HG02759 (cell line): ENCODE measurements at regions not wholly inside any gene's neighbourhood (a gene's known extent, or its start where the extent isn't known, plus 50 kb on each side); places are given as distances from the start of the nearest gene placed in this dataset.

ENCODE experiments used
- ATAC-seq: cut with Tn5 transposase; IDR thresholded peaks from one replicate; pipeline ENCODE4 v1.9.1; 2021; ENCODE audit warnings: mild to moderate bottlenecking, moderate library complexity; ENCODE audit not compliant: unreplicated experiment

DNA sequence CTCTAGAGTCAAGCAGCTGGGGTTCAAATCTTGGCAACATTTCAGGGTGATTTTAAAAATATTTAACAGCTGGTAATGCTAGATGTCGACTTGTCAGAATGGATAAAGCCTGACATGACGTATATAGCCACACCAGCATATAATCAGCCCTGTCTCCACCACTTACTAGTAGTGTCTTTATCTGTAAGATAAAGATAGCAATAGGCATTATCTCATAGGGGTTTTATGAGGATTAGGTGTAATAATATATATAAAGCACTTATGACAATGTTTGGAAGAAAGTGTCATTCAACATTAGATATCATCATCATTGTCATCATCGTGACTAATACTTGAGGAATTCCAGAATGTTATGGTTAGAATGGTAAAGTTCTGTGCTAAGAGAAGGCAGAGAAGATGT is 369.0 kb upstream of the CWC22 start:
- ATAC-seq = no peak

DNA sequence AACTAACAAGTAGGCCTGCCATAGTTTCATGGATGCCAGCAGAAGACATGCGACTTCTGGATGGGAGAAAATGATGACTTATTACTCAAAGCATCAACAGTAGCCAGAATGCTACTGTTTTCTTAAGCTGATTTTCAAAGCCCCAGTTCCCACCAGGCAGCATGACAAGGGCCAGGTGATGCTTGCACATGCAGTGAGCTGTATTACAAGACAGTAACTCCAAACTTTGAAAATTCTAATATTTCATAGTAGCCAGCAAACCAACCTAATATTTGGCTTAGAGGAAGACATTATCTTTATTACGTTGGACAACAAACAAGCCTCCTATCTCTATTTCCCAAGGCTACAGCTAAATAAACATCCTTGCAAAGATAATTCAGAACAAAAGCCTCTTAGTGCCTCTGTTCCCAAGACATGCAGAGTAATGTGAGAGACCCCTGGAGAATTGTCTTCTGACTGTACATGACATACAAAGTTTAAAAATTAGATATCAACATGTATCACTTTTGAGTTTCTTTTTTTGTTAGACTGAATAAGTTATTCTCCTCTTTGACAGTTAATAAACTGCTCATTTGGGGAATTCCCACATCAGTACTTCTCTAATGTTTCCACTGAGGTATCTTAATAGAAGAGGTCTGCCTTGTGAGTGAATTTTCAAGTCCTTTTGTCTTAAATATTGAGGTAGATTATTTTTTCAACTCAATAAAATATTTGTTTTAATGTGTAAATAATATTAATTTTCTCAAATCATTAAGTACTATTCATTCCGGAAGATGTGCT is 367.6 kb upstream of the CWC22 start:
- ATAC-seq = no peak

- no peak for ATAC-seq
These were observed 363.6 kb upstream of the CWC22 start for GRCh38 chr2:180370511-180371205.

DNA sequence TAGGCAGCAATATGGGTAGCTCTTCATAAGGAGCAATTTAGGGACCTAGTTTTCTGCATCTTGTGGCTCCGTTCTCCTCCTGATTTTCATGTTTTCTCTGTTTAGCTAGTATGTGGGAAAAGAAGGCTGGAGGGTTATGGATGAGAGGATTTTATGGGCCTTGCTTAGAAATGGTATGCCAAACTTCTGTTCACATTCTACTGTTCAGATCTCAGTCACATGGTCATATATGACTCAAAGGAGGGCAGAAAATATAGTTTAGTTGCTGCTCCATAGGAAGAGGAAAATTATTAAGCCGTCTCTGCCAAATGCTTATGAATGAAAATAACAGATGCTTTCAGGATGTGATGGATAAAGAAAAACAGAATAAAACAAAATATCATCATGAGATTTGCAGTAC is 361.8 kb upstream of the CWC22 start:
- no peak for ATAC-seq

DNA sequence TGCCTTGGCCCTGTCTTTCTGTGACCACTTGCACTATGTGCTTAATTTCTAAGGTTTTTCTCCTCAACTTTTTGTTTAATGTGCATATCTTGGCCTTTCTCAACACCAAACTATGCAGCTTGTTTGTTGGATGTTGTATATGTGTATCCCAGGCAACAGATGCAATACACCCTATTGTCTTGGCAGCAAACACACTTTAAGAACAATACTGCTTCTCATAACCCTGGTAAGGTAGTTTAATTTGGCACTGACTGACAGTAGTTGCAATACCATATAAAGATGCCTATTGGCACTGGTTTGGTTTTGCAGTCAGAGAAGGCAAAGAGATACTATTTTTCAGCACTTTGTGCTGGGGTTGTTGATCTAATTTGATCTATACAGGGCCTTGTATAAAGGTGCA is 360.7 kb upstream of the CWC22 start:
- ATAC-seq = no peak

DNA sequence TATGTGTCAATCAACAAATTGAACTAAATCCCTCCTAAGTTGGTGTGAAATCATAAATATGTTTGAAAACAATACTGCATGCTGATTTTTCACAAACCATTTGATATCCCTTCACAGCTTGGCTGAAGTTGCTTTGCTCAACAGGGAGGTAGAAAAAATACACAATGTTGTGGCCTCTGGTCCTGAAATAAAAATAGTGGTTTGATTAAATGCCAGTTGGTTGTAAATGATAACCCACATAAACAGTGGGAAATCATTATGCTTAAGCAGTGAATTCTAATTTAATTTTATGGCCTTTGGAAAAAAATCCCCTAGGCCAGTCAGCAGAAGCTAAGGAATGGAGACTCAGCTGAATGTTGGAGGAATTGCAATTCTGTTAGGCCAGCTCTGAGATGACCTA is 359.4 kb upstream of the CWC22 start:
- no peak for ATAC-seq

DNA sequence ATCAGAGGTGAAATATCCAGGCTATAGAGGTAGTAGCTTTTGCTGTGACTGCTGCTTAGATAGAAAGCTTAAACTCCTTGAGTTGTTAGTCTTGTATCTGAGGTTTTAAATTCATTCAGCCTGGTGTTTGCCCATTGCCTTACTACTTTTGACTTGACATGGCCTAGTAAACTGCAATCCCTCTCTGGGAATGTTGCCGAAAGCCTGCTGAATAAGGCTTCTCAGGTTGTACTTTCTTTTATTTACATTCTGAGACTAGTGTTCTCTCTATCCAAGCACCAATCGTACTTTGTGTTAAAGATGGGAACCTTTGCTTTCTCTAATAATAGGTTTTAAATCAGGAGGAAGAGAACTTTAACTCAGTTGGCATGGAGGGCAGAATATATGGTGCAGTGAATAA is 357.6 kb upstream of the CWC22 start:
- ATAC-seq = no peak

DNA sequence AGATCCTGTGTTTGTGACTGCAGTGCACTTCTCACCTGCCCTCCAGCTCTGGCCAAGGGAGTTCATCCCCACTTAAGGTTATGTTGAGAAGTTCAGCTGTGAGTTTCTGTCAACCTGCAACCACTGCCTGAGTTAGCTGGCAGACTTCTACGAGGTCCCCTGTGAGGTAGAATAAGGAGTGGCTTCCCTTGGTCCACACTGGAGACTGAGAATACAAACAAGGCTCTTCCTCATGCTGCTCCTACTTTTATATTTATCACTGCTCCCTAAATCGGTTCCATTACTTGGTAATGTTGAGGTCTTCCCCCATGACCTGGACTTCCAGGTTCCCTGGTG is 353.2 kb upstream of the CWC22 start:
- peak; percentile 51 for ATAC-seq

- peak; percentile 97 for ATAC-seq
These were observed 352.6 kb upstream of the CWC22 start for GRCh38 chr2:180359522-180360282.

DNA sequence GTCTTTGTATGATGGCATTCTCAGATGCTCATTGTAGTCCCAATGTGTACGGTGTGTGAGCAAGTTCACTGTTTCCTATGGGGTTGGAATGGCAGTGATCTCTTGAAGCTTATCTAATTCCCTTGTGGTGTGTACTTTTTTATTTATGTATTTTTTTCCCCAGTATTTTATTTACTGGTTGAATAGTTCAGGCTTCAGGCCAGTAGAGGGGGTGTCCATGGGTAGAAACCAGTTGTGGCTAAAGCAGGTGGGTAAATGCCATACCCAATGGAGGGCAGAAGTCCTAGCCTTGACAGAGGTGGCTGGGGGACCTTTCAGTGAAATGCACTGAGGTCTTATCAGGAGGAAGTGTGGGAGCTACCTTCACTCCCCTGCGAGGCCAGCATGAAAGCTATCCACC is 351.4 kb upstream of the CWC22 start:
- ATAC-seq = no peak

GRCh38 chr2:180356676-180357075 is 349.6 kb upstream of the CWC22 start:
- no peak for ATAC-seq

- no peak for ATAC-seq
These were observed 345.5 kb upstream of the CWC22 start for GRCh38 chr2:180352620-180353019.

DNA sequence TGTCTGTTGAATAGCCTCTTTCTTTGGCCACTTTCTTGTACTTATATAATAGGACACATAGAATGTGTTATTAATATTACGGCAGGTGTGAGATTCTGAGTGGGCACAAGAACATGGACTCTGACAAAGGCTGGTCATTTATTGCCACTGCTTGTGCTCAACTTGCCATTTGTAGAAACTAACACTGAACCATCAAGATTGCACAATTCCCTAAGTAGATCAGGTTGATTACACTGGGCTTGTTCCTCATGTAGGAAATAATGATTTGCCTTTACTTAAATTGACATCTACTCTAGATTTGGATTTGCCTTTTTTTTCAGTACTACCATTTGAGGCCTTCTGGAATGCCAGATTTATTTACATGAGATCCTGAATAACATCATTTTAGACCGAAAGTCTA is 342.7 kb upstream of the CWC22 start:
- no peak for ATAC-seq

DNA sequence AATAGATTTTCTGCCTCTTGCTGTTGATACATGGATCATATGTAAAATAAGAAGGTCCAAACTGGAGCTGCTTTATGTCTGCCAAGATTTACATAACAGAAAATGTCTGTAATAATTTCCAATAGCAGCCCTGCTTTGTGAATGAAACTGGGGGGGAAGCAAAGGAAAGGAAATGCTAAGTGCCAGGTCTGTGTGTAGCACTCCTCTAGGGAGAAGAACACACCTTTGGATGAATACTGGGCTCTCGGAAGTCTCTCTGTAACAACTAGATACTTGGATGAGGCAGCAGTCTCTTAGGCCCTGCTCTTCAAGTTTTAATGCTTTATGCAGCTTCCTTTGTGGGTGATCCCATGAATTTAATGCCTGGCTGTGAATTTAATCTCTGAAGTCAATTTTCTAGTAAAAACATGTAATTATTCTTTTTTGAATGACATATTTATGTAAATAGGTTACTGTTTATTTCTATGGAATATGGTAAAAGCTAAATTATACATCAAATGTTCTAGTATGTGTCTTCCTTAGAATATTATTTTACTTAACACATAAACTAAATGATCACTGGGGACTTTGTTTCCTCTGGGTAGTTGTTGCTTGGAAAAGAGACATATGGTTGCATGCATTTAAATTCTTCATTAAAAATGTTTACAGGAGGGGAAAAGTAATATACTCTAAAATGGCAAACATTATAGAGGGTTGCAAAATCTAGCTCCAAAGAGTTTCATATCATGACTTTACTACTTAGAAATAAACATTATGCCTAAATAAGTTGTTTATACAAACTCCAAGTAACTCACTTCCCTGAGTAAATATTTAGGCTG is 336.6 kb upstream of the CWC22 start:
- no peak for ATAC-seq

- no peak for ATAC-seq
These were observed 330.0 kb upstream of the CWC22 start for GRCh38 chr2:180337136-180337535.

- ATAC-seq = no peak
These were observed 329.5 kb upstream of the CWC22 start for GRCh38 chr2:180336550-180336949.

DNA sequence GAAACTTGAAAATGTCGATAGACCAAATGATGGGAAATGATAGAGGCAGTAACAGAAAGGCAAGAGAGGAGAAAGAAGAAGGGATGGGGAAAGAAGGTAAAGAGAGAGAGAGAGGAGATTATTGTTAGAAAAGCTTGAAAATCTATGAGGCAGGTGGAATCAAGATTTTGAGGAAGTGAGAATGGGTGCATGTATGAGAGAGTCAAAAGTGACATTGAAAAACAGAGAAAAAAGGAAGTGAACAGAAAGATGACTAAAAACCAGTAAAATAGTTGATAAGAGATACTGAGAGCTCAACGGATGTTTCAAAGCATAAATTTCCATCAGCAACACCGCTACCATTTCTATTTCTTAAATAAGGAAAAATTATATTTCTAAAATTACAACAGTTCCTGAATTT is 327.4 kb upstream of the CWC22 start:
- peak; percentile 98 for ATAC-seq

GRCh38 chr2:180328795-180329422 is 321.8 kb upstream of the CWC22 start:
- no peak for ATAC-seq

GRCh38 chr2:180327185-180327584 is 320.1 kb upstream of the CWC22 start:
- no peak for ATAC-seq

DNA sequence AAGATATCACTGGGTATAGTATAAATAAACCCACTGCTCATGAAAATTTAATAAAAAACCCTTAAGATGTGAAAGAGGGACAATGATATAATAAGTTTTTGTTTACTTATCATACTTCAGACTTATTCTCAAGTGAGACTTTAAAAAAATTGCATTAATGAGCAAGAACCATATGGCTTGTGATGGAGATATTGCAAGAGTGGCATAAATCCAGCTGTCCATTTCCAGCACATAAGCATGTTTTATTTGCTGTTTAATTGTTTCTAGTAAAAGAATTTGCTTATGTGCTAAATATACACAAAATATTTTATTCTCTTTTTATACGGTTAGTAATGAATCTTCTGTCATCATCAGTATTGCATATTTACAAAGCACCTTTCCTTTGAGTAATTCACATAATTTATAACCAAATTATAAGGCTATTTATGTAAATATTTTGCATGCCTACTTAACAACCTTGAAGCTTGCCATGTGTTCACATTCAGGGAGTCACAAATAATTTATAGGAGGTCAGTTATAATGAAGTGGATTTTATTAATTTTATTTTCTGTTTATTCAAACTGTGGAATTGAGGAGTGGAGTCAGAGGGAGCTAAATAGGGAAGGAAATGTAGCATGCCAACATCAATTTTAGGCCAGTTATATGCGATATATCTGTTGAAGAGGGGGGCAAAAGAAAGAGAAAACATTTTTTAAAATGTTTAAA is 318.5 kb upstream of the CWC22 start:
- no peak for ATAC-seq
